WTC11 (cell line): ENCODE measurements at regions not wholly inside any gene's neighbourhood (a gene's known extent, or its start where the extent isn't known, plus 50 kb on each side); places are given as distances from the start of the nearest gene placed in this dataset.

Source experiments
- ATAC-seq: fragments of 200-7000 bp; cut with Tn5 transposase; 2 replicates; pipeline ENCODE4 v1.10.0; 2021; ENCODE audit warnings: mild to moderate bottlenecking, moderate library complexity
- CTCF ChIA-PET: fragments of 300-600 bp; sonication (Branson Sonifier 250); formaldehyde crosslinking; loops from one replicate; lab custom pipeline; 2021; ENCODE audit warnings: antibody characterized with exemption; lab: Charles Lee
- POLR2A ChIA-PET: fragments of 350-600 bp; sonication (Branson Sonifier 250); formaldehyde crosslinking; loops from one replicate; lab custom pipeline; 2021; ENCODE audit warnings: antibody characterized with exemption; lab: Charles Lee
- DNase-seq: peaks from one replicate; pipeline ENCODE4 v3.0.0; 2021; ENCODE audit warnings: low spot score
- H3K27ac Mint-ChIP-seq: 2 replicates; pipeline ENCODE4 v1.8.0; 2021; ENCODE audit warnings: mixed read lengths
- H3K27me3 Mint-ChIP-seq: 2 replicates; pipeline ENCODE4 v1.8.0; 2021; ENCODE audit warnings: low read depth, mild to moderate bottlenecking, moderate library complexity, mixed read lengths
- H3K36me3 Mint-ChIP-seq: 2 replicates; pipeline ENCODE4 v1.8.0; 2021; ENCODE audit warnings: mixed read lengths
- H3K4me1 Mint-ChIP-seq: 2 replicates; pipeline ENCODE4 v1.8.0; 2022; ENCODE audit warnings: mixed read lengths
- H3K4me3 Mint-ChIP-seq: 2 replicates; pipeline ENCODE4 v1.8.0; 2021; ENCODE audit warnings: mild to moderate bottlenecking, moderate library complexity, mixed read lengths
- H3K9me3 Mint-ChIP-seq: 2 replicates; pipeline ENCODE4 v1.8.0; 2021; ENCODE audit warnings: mixed read lengths
- ATF3 ChIP-seq: sonication (generic); formaldehyde crosslinking; conservative IDR thresholded peaks from 2 replicates; pipeline ENCODE4 v1.8.1; 2022; ENCODE audit warnings: mild to moderate bottlenecking, missing genetic modification reagents
- ELF4 ChIP-seq: sonication (generic); formaldehyde crosslinking; IDR thresholded peaks from 2 replicates; pipeline ENCODE4 v1.8.1; 2022; ENCODE audit warnings: low read depth, mild to moderate bottlenecking, moderate library complexity, missing genetic modification reagents
- FOXK1 ChIP-seq: sonication (generic); formaldehyde crosslinking; IDR thresholded peaks from 2 replicates; pipeline ENCODE4 v1.8.0; 2022; ENCODE audit warnings: mild to moderate bottlenecking, moderate library complexity, missing genetic modification reagents
- GABPB1 ChIP-seq: sonication (generic); formaldehyde crosslinking; IDR thresholded peaks from 2 replicates; pipeline ENCODE4 v1.8.1; 2023; ENCODE audit warnings: mild to moderate bottlenecking, missing genetic modification reagents
- KAT7 ChIP-seq: sonication (generic); formaldehyde crosslinking; IDR thresholded peaks from 2 replicates; pipeline ENCODE4 v1.8.1; 2023; ENCODE audit warnings: missing genetic modification reagents, mild to moderate bottlenecking, borderline replicate concordance
- MYBL2 ChIP-seq: sonication (generic); formaldehyde crosslinking; IDR thresholded peaks from 2 replicates; pipeline ENCODE4 v1.8.1; 2023; ENCODE audit warnings: mild to moderate bottlenecking, moderate library complexity, missing genetic modification reagents
- NFYB ChIP-seq: sonication (generic); formaldehyde crosslinking; conservative IDR thresholded peaks from 2 replicates; pipeline ENCODE4 v1.8.0; 2022; ENCODE audit warnings: low read depth, missing genetic modification reagents
- PRDM15 ChIP-seq: sonication (generic); formaldehyde crosslinking; IDR thresholded peaks from 2 replicates; pipeline ENCODE4 v1.8.0; 2022; ENCODE audit warnings: missing genetic modification reagents
- RELA ChIP-seq: sonication (generic); formaldehyde crosslinking; IDR thresholded peaks from 2 replicates; pipeline ENCODE4 v1.8.1; 2022; ENCODE audit warnings: missing genetic modification reagents, mild to moderate bottlenecking, borderline replicate concordance
- TEAD1 ChIP-seq: sonication (generic); formaldehyde crosslinking; IDR thresholded peaks from 2 replicates; pipeline ENCODE4 v1.8.0; 2022; ENCODE audit warnings: mild to moderate bottlenecking, missing genetic modification reagents
- TEAD4 ChIP-seq: sonication (generic); formaldehyde crosslinking; IDR thresholded peaks from 2 replicates; pipeline ENCODE4 v1.8.0; 2022; ENCODE audit warnings: mild to moderate bottlenecking, missing genetic modification reagents
- TP53 ChIP-seq: sonication (generic); formaldehyde crosslinking; IDR thresholded peaks from 2 replicates; pipeline ENCODE4 v1.8.1; 2023; ENCODE audit warnings: mild to moderate bottlenecking, missing genetic modification reagents
- USF1 ChIP-seq: sonication (generic); formaldehyde crosslinking; IDR thresholded peaks from 2 replicates; pipeline ENCODE4 v1.8.0; 2022; ENCODE audit warnings: mild to moderate bottlenecking, missing genetic modification reagents
- ZBTB21 ChIP-seq: sonication (generic); formaldehyde crosslinking; IDR thresholded peaks from 2 replicates; pipeline ENCODE4 v1.8.1; 2023; ENCODE audit warnings: mild to moderate bottlenecking, missing genetic modification reagents, borderline replicate concordance
- ZNF263 ChIP-seq: sonication (generic); formaldehyde crosslinking; IDR thresholded peaks from 2 replicates; pipeline ENCODE4 v1.8.1; 2022; ENCODE audit warnings: low read depth, mild to moderate bottlenecking, moderate library complexity, missing genetic modification reagents
- ZNF671 ChIP-seq: fragments of 250-450 bp; sonication (Bioruptor Pico); IDR thresholded peaks from 2 replicates; pipeline ENCODE4 v1.8.0; 2021; ENCODE audit warnings: mild to moderate bottlenecking
- TF ChIP-seq, protein P1 (sequence below): fragments of 250-450 bp; sonication (Bioruptor Pico); conservative IDR thresholded peaks from 2 replicates; pipeline ENCODE4 v1.9.0; 2021; ENCODE audit warnings: mild to moderate bottlenecking

- H3K27ac Mint-ChIP-seq, result peak overlapping the region; percentile 50
- POLR2A ChIA-PET, result no interaction called here
- no peaks in the 10 kb centered on the region for H3K36me3 Mint-ChIP-seq
- no peak for DNase-seq
- H3K27me3 Mint-ChIP-seq, result no peaks in the 10 kb centered on the region
- peaks cover 27% of the 10 kb centered on the region for H3K4me1 Mint-ChIP-seq
- TF ChIP-seq MYBL2 (no peak), GABPB1 (CRISPR knock-in tag) (no peak), RELA (CRISPR knock-in tag) (no peak)
- TF ChIP-seq, protein P1, sequence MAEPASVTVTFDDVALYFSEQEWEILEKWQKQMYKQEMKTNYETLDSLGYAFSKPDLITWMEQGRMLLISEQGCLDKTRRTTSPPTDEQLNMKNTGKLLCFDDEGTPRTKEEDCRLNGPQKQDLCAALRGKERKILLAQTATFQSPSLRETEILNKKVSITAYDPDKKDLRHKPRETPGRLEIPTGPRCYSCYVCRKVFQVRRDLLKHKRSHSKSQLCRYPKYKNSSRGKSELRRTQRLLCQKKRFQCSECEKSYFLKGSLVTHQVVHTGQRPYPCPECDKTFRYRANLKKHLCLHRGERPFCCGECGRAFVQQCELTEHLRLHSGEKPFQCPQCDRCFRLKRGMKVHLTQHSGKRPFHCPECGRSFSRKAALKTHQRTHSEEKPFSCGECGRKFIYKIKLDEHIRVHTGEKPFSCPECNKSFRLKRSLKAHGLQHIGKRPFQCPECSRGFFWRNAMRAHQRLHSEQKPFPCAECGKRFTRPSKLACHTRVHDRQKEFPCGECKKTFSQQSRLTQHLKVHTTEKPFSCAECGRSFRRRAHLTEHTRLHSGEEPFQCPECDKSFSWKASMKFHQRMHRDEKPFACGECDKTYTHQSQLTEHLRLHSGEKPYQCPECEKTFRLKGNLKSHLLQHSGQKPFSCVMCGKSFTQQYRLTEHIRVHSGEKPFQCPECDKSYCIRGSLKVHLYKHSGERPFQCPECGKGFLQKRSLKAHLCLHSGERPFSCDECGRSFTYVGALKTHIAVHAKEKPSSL (CRISPR knock-in tag), result no peak
- no peak overlapping the region for H3K4me3 Mint-ChIP-seq
- no peaks in the 10 kb centered on the region for H3K9me3 Mint-ChIP-seq
- ATAC-seq, result peak; percentile 39; the same call in 1 of the 2 replicates
- CTCF ChIA-PET, result no interaction called here
Measured at GRCh38 chr13:83722443-83722842, 159.8 kb downstream of the SLITRK1 start.

DNA sequence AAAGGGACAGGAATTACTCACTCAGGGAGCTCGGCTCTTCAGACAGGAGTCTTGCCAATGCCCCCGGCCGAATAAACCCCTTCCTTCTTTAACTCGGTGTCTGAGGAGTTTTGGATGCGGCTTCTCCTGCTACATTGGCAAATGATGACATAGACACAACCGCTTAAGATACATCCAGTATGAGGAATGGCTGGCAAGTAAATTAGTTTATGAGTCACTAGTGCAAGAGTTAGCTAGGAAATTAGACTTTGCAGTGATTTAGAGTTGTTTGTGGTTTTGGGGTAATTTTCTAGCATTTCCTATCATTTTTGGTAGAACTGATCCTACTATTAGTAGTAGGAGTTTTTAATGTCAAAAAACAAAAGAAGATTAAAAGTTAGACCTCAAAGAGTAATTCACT is 166.2 kb downstream of the SLITRK1 start:
- ChIA-PET POLR2A (no interaction called here), CTCF (no interaction called here)
- TF ChIP-seq GABPB1 (CRISPR knock-in tag) (no peak), TEAD1 (CRISPR knock-in tag) (no peak), TP53 (CRISPR knock-in tag) (no peak), NFYB (no peak), ZNF263 (CRISPR knock-in tag) (no peak), ELF4 (CRISPR knock-in tag) (no peak), RELA (CRISPR knock-in tag) (no peak), KAT7 (CRISPR knock-in tag) (no peak), USF1 (no peak), TEAD4 (CRISPR knock-in tag) (no peak), FOXK1 (CRISPR knock-in tag) (no peak), ZBTB21 (CRISPR knock-in tag) (no peak), ZNF671 (no peak), PRDM15 (CRISPR knock-in tag) (no peak), ATF3 (CRISPR knock-in tag) (no peak)
- TF ChIP-seq, protein P1 (CRISPR knock-in tag), result no peak
- H3K36me3 Mint-ChIP-seq, result no peaks in the 10 kb centered on the region
- no peak overlapping the region for H3K4me3 Mint-ChIP-seq
- H3K9me3 Mint-ChIP-seq, result no peaks in the 10 kb centered on the region
- H3K27ac Mint-ChIP-seq, result peak overlapping the region; percentile 75; the same call in 1 of the 2 replicates
- no peak for ATAC-seq
- DNase-seq, result peak; percentile 14
- no peaks in the 10 kb centered on the region for H3K27me3 Mint-ChIP-seq
- H3K4me1 Mint-ChIP-seq, result peaks cover 27% of the 10 kb centered on the region
